K562 (cell line): ENCODE measurements at regions not wholly inside any gene's neighbourhood (a gene's known extent, or its start where the extent isn't known, plus 50 kb on each side); places are given as distances from the start of the nearest gene placed in this dataset.

Experiments
- FOXM1 ChIP-seq, 2 experiments: fragments of 450-650 bp in 1 of 2; sonication (generic) in 1 of 2; formaldehyde crosslinking in 1 of 2; IDR thresholded peaks; 2 replicates each; pipeline versions ENCODE4 v1.6.1 to v1.9.0; 2017 to 2022; ENCODE audit warnings: low read depth in 2 of 2, mild to moderate bottlenecking in 2 of 2, missing genetic modification reagents in 1 of 2, moderate library complexity in 1 of 2
- HDAC1 ChIP-seq, 2 experiments: fragments of 450-650 bp; IDR thresholded peaks; 2 replicates each; pipeline ENCODE4 v1.6.1; 2016 to 2017; ENCODE audit warnings: inconsistent platforms in 1 of 2, mild to moderate bottlenecking in 1 of 2, moderate library complexity in 1 of 2
- HOXB6 ChIP-seq: fragments of 250-450 bp; sonication (Bioruptor Pico); IDR thresholded peaks from 2 replicates; pipeline ENCODE4 v1.5.1; 2022; ENCODE audit warnings: mild to moderate bottlenecking, borderline replicate concordance
- MAZ ChIP-seq, 2 experiments: fragments of 450-650 bp in 1 of 2; sonication (generic) in 1 of 2; formaldehyde crosslinking; IDR thresholded peaks in 1 of 2; conservative IDR thresholded peaks in 1 of 2; 2 replicates each; pipeline versions ENCODE4 v1.4.0 to v1.5.0; 2020; ENCODE audit warnings: mild to moderate bottlenecking in 1 of 2, missing genetic modification reagents in 1 of 2
- MEF2A ChIP-seq: IDR thresholded peaks from 2 replicates; pipeline ENCODE4 v1.6.1; 2011; ENCODE audit warnings: low read depth, mild to moderate bottlenecking, low read length, moderate library complexity; ENCODE audit not compliant: control insufficient read depth
- SMAD4 ChIP-seq: fragments of 250-450 bp; sonication (Bioruptor Pico); conservative IDR thresholded peaks from 2 replicates; pipeline ENCODE4 v1.8.0; 2021; ENCODE audit warnings: inconsistent platforms, mild to moderate bottlenecking, moderate library complexity
- TAL1 ChIP-seq: fragments of 450-650 bp; IDR thresholded peaks from 2 replicates; pipeline ENCODE4 v1.6.1; 2016; ENCODE audit warnings: mild to moderate bottlenecking
- ZKSCAN3 ChIP-seq: fragments of 250-450 bp; sonication (Bioruptor Pico); IDR thresholded peaks from 2 replicates; pipeline ENCODE4 v1.4.0; 2020
- ZNF124 ChIP-seq: sonication (generic); formaldehyde crosslinking; IDR thresholded peaks from 2 replicates; pipeline ENCODE4 v1.8.1; 2022; ENCODE audit warnings: missing genetic modification reagents
- ZNF146 ChIP-seq: IDR thresholded peaks from one replicate; pipeline ENCODE4 v1.6.1; 2018; ENCODE audit warnings: missing compliant biosample characterization; ENCODE audit not compliant: unreplicated experiment
- ZNF347 ChIP-seq: fragments of 450-650 bp; formaldehyde crosslinking; IDR thresholded peaks from 2 replicates; pipeline ENCODE4 v1.4.0; 2020; ENCODE audit warnings: low read depth, mild to moderate bottlenecking, moderate library complexity
- ZNF561 ChIP-seq: fragments of 450-650 bp; formaldehyde crosslinking; conservative IDR thresholded peaks from 2 replicates; pipeline ENCODE4 v1.4.0; 2020; ENCODE audit warnings: mild to moderate bottlenecking, moderate library complexity
- ZNF764 ChIP-seq: fragments of 250-450 bp; sonication (Bioruptor Pico); IDR thresholded peaks from 2 replicates; pipeline ENCODE4 v1.4.0; 2020; ENCODE audit warnings: low read depth, mild to moderate bottlenecking, moderate library complexity
- TF ChIP-seq, protein P1 (sequence below): fragments of 450-650 bp; IDR thresholded peaks from 2 replicates; pipeline ENCODE4 v1.7.1; 2018; ENCODE audit warnings: mild to moderate bottlenecking, low read depth; ENCODE audit not compliant: partially characterized antibody
- TF ChIP-seq, protein P2 (sequence below): fragments of 250-450 bp; sonication (Bioruptor Pico); IDR thresholded peaks from 2 replicates; pipeline ENCODE4 v1.4.0; 2020; ENCODE audit warnings: mild to moderate bottlenecking, moderate library complexity, borderline replicate concordance
- TF ChIP-seq, protein P3 (sequence below): fragments of 450-650 bp; formaldehyde crosslinking; IDR thresholded peaks from 2 replicates; pipeline ENCODE4 v1.4.0; 2022; ENCODE audit warnings: mild to moderate bottlenecking, moderate library complexity
- TF ChIP-seq, protein P4 (sequence below): sonication (generic); formaldehyde crosslinking; IDR thresholded peaks from 2 replicates; pipeline ENCODE4 v1.8.1; 2023; ENCODE audit warnings: mild to moderate bottlenecking, missing genetic modification reagents
- TF ChIP-seq, protein P5 (sequence below): sonication (generic); formaldehyde crosslinking; IDR thresholded peaks from 2 replicates; pipeline ENCODE4 v1.8.1; 2023; ENCODE audit warnings: mild to moderate bottlenecking, missing genetic modification reagents

DNA sequence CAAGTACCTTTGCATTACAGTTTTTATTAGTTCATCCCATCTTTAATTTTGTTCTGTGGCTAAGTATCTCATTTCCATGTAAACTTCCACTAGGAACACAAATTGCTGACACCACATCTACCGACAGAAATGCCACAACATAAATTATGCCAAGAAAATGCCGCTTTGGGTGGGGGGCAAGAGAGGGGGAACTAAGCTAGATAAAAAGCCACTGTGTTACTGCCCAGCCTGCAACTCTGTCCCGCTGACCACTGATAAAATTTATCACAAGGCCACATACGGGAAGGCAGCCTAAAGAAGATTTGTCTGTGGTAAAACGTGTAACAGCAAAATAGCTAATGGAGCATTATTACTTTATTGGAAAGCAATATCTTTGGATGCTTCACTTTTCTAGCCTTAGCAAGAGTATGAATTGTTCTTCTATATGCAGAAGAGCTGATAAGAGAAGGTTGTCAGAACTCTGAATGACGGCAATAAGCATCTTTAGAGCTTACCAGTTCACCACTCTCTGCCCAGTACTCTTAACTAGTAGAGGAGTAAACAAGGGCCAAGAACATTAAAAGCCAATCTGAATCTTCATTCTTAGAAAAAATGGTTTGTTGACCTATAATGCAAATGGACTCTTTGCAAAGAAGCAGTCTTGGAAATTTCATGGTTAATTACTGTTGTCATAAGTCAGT lies 172.2 kb upstream of the MEF2C start (continued):
- TF ChIP-seq HOXB6 (CRISPR knock-in tag): no peak
- TF ChIP-seq, protein P1, sequence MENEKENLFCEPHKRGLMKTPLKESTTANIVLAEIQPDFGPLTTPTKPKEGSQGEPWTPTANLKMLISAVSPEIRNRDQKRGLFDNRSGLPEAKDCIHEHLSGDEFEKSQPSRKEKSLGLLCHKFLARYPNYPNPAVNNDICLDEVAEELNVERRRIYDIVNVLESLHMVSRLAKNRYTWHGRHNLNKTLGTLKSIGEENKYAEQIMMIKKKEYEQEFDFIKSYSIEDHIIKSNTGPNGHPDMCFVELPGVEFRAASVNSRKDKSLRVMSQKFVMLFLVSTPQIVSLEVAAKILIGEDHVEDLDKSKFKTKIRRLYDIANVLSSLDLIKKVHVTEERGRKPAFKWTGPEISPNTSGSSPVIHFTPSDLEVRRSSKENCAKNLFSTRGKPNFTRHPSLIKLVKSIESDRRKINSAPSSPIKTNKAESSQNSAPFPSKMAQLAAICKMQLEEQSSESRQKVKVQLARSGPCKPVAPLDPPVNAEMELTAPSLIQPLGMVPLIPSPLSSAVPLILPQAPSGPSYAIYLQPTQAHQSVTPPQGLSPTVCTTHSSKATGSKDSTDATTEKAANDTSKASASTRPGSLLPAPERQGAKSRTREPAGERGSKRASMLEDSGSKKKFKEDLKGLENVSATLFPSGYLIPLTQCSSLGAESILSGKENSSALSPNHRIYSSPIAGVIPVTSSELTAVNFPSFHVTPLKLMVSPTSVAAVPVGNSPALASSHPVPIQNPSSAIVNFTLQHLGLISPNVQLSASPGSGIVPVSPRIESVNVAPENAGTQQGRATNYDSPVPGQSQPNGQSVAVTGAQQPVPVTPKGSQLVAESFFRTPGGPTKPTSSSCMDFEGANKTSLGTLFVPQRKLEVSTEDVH: no peak
- TF ChIP-seq SMAD4 (CRISPR knock-in tag): no peak
- no peak for TF ChIP-seq ZNF146 (CRISPR knock-in tag)
- TF ChIP-seq ZNF764: no peak
- TF ChIP-seq, protein P2, sequence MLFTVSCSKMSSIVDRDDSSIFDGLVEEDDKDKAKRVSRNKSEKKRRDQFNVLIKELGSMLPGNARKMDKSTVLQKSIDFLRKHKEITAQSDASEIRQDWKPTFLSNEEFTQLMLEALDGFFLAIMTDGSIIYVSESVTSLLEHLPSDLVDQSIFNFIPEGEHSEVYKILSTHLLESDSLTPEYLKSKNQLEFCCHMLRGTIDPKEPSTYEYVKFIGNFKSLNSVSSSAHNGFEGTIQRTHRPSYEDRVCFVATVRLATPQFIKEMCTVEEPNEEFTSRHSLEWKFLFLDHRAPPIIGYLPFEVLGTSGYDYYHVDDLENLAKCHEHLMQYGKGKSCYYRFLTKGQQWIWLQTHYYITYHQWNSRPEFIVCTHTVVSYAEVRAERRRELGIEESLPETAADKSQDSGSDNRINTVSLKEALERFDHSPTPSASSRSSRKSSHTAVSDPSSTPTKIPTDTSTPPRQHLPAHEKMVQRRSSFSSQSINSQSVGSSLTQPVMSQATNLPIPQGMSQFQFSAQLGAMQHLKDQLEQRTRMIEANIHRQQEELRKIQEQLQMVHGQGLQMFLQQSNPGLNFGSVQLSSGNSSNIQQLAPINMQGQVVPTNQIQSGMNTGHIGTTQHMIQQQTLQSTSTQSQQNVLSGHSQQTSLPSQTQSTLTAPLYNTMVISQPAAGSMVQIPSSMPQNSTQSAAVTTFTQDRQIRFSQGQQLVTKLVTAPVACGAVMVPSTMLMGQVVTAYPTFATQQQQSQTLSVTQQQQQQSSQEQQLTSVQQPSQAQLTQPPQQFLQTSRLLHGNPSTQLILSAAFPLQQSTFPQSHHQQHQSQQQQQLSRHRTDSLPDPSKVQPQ (CRISPR knock-in tag): no peak
- peak; percentile 48; the same call in 1 of the 2 replicates for TF ChIP-seq FOXM1 (IDR thresholded peaks at IDR 0.05; ENCODE audit: low read depth)
- TF ChIP-seq FOXM1 (CRISPR knock-in tag; IDR thresholded peaks at IDR 0.05; ENCODE audit: low read depth): no peak
- no peak for TF ChIP-seq HDAC1 (IDR thresholded peaks at IDR 0.05)
- TF ChIP-seq, protein P3, sequence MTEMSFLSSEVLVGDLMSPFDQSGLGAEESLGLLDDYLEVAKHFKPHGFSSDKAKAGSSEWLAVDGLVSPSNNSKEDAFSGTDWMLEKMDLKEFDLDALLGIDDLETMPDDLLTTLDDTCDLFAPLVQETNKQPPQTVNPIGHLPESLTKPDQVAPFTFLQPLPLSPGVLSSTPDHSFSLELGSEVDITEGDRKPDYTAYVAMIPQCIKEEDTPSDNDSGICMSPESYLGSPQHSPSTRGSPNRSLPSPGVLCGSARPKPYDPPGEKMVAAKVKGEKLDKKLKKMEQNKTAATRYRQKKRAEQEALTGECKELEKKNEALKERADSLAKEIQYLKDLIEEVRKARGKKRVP (CRISPR knock-in tag): no peak
- TF ChIP-seq ZNF347 (CRISPR knock-in tag): no peak
- no peak for TF ChIP-seq MEF2A
- TF ChIP-seq ZNF561 (CRISPR knock-in tag): no peak
- TF ChIP-seq ZNF124 (CRISPR knock-in tag): no peak
- no peak for TF ChIP-seq ZKSCAN3 (CRISPR knock-in tag)
- TF ChIP-seq, protein P4, sequence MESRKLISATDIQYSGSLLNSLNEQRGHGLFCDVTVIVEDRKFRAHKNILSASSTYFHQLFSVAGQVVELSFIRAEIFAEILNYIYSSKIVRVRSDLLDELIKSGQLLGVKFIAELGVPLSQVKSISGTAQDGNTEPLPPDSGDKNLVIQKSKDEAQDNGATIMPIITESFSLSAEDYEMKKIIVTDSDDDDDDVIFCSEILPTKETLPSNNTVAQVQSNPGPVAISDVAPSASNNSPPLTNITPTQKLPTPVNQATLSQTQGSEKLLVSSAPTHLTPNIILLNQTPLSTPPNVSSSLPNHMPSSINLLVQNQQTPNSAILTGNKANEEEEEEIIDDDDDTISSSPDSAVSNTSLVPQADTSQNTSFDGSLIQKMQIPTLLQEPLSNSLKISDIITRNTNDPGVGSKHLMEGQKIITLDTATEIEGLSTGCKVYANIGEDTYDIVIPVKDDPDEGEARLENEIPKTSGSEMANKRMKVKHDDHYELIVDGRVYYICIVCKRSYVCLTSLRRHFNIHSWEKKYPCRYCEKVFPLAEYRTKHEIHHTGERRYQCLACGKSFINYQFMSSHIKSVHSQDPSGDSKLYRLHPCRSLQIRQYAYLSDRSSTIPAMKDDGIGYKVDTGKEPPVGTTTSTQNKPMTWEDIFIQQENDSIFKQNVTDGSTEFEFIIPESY: no peak
- TF ChIP-seq TAL1: peak; percentile 80
- TF ChIP-seq, protein P5, sequence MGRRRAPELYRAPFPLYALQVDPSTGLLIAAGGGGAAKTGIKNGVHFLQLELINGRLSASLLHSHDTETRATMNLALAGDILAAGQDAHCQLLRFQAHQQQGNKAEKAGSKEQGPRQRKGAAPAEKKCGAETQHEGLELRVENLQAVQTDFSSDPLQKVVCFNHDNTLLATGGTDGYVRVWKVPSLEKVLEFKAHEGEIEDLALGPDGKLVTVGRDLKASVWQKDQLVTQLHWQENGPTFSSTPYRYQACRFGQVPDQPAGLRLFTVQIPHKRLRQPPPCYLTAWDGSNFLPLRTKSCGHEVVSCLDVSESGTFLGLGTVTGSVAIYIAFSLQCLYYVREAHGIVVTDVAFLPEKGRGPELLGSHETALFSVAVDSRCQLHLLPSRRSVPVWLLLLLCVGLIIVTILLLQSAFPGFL (CRISPR knock-in tag): no peak
- TF ChIP-seq MAZ (CRISPR knock-in tag; conservative IDR thresholded peaks at IDR 0.05 in 1 of 2, IDR thresholded peaks at IDR 0.05 in 1 of 2): no peak
